HepG2 (cell line): ENCODE measurements at regions not wholly inside any gene's neighbourhood (a gene's known extent, or its start where the extent isn't known, plus 50 kb on each side); places are given as distances from the start of the nearest gene placed in this dataset.

Source experiments
- ATAC-seq: fragments of 200-7000 bp; cut with Tn5 transposase; 3 replicates; pipeline ENCODE4 v1.9.1; 2020; ENCODE audit warnings: mild to moderate bottlenecking, moderate library complexity
- BruUV-seq: library from RNA; stranded (reverse); fragments of 400-500 nt; replicated peaks from 2 replicates; lab custom pipeline; 2021; lab: Mats Ljungman, UMichigan
- CTCF ChIA-PET: fragments of 300-600 bp; formaldehyde crosslinking; extraction: SDS; loops from one replicate; lab custom pipeline; 2021; ENCODE audit warnings: low total read pairs, inconsistent platforms, low intra/inter-chr PET ratio; lab: Yijun Ruan, JAX
- POLR2A ChIA-PET: fragments of 350-600 bp; sonication (Branson Sonifier 250); formaldehyde crosslinking; loops from one replicate; lab custom pipeline; 2020; ENCODE audit warnings: antibody characterized with exemption, inconsistent platforms; lab: Yijun Ruan, JAX
- DNase-seq: peaks from one replicate; pipeline ENCODE4 v3.0.0-alpha.2; 2015; ENCODE audit warnings: low spot score
- FAIRE-seq: peaks from 3 replicates; lab custom pipeline; 2011; peaks lifted over from hg19 to GRCh38; lab: Jason Lieb, UNC
- H2AFZ ChIP-seq: one replicate; pipeline ENCODE4 v1.6.1; 2011; ENCODE audit warnings: low read length, inconsistent platforms
- H3K27ac ChIP-seq: fragments of 300-600 bp; 3 replicates; pipeline ENCODE4 v1.8.0; 2011; ENCODE audit warnings: mixed run types, mild to moderate bottlenecking, mixed read lengths, low read length, inconsistent platforms; ENCODE audit not compliant: insufficient read depth; ENCODE audit errors: extremely low read length
- H3K27me3 ChIP-seq, 2 experiments: fragments of 200-600 bp in 1 of 2; 2 replicates in 1 of 2; 3 replicates in 1 of 2; pipeline versions ENCODE4 v1.6.0 to v1.8.0; 2011; ENCODE audit warnings: low read length in 2 of 2, mild to moderate bottlenecking in 2 of 2, moderate library complexity in 2 of 2, inconsistent platforms in 1 of 2; ENCODE audit not compliant: insufficient read depth in 2 of 2, control insufficient read depth in 1 of 2
- H3K36me3 ChIP-seq, 2 experiments: fragments of 200-600 bp in 1 of 2; replicated peaks in 1 of 2; 2 replicates in 1 of 2; 3 replicates in 1 of 2; pipeline versions ENCODE4 v1.5.1 to v1.8.0; 2011; ENCODE audit warnings: low read length in 2 of 2, inconsistent platforms in 1 of 2; ENCODE audit not compliant: insufficient read depth in 2 of 2, control insufficient read depth in 1 of 2
- H3K4me1 ChIP-seq: 2 replicates; pipeline ENCODE4 v1.5.1; 2012; ENCODE audit warnings: low read length, inconsistent platforms; ENCODE audit not compliant: insufficient read depth
- H3K4me2 ChIP-seq: 2 replicates; pipeline ENCODE4 v1.6.0; 2011; ENCODE audit warnings: low read depth, low read length, inconsistent platforms
- H3K4me3 ChIP-seq, 3 experiments: fragments of 200-600 bp in 1 of 3; sonication (generic), shearing (Covaris generic) in 1 of 3; replicated peaks in 1 of 3; 2 replicates each; pipeline ENCODE4 v1.5.1; 2011 to 2016; ENCODE audit warnings: low read length in 3 of 3, inconsistent platforms in 2 of 3, low read depth in 2 of 3, mild to moderate bottlenecking in 2 of 3, control low read depth in 1 of 3, mixed read lengths in 1 of 3; ENCODE audit not compliant: insufficient read depth in 1 of 3
- H3K79me2 ChIP-seq: one replicate; pipeline ENCODE4 v1.6.1; 2011; ENCODE audit warnings: low read length, inconsistent platforms; ENCODE audit not compliant: insufficient read depth
- H3K9ac ChIP-seq: 2 replicates; pipeline ENCODE4 v1.6.0; 2011; ENCODE audit warnings: mild to moderate bottlenecking, low read depth, low read length, inconsistent platforms; ENCODE audit not compliant: insufficient read depth
- H3K9me3 ChIP-seq: 2 replicates; pipeline ENCODE4 v1.5.1; 2012; ENCODE audit warnings: mild to moderate bottlenecking, low read length
- H4K20me1 ChIP-seq: 2 replicates; pipeline ENCODE4 v1.6.0; 2011; ENCODE audit warnings: inconsistent platforms, mild to moderate bottlenecking, low read length, moderate library complexity; ENCODE audit not compliant: insufficient read depth
- ARNTL ChIP-seq: sonication (generic); formaldehyde crosslinking; IDR thresholded peaks from 2 replicates; pipeline ENCODE4 v1.4.0; 2020; ENCODE audit warnings: mild to moderate bottlenecking, missing genetic modification reagents
- BORCS8-MEF2B ChIP-seq: sonication (generic); formaldehyde crosslinking; IDR thresholded peaks from 2 replicates; pipeline ENCODE4 v1.8.0; 2022; ENCODE audit warnings: mild to moderate bottlenecking, missing genetic modification reagents
- DNMT1 ChIP-seq: sonication (generic); formaldehyde crosslinking; IDR thresholded peaks from 2 replicates; pipeline ENCODE4 v1.5.1; 2020; ENCODE audit warnings: mild to moderate bottlenecking, missing genetic modification reagents
- DNMT3B ChIP-seq: conservative IDR thresholded peaks from 2 replicates; pipeline ENCODE4 v1.6.1; 2016; ENCODE audit warnings: missing biosample characterization, control low read depth
- HBP1 ChIP-seq: IDR thresholded peaks from 2 replicates; pipeline ENCODE4 v1.6.1; 2016; ENCODE audit warnings: low read depth, control low read depth
- KLF6 ChIP-seq: IDR thresholded peaks from 2 replicates; pipeline ENCODE4 v1.8.0; 2016; ENCODE audit warnings: missing biosample characterization, missing genetic modification reagents
- MED8 ChIP-seq: sonication (generic); formaldehyde crosslinking; IDR thresholded peaks from 2 replicates; pipeline ENCODE4 v1.8.1; 2023; ENCODE audit warnings: mild to moderate bottlenecking, missing genetic modification reagents; ENCODE audit not compliant: insufficient replicate concordance
- RXRA ChIP-seq: sonication (generic); formaldehyde crosslinking; IDR thresholded peaks from 2 replicates; pipeline ENCODE4 v1.5.1; 2020; ENCODE audit warnings: missing genetic modification reagents
- SNAPC4 ChIP-seq: sonication (generic); formaldehyde crosslinking; IDR thresholded peaks from 2 replicates; pipeline ENCODE4 v1.4.0; 2020; ENCODE audit warnings: mild to moderate bottlenecking, missing genetic modification reagents
- SRY ChIP-seq: sonication (generic); formaldehyde crosslinking; IDR thresholded peaks from 2 replicates; pipeline ENCODE4 v1.8.0; 2022; ENCODE audit warnings: mild to moderate bottlenecking, missing genetic modification reagents
- ZBTB4 ChIP-seq: sonication (generic); formaldehyde crosslinking; IDR thresholded peaks from 2 replicates; pipeline ENCODE4 v1.4.0; 2020; ENCODE audit warnings: missing genetic modification reagents, mild to moderate bottlenecking, borderline replicate concordance
- ZNF24 ChIP-seq: fragments of 450-650 bp; IDR thresholded peaks from 2 replicates; pipeline ENCODE4 v1.6.1; 2017; ENCODE audit warnings: antibody characterized with exemption, mild to moderate bottlenecking
- ZNF326 ChIP-seq: sonication (generic); formaldehyde crosslinking; IDR thresholded peaks from 2 replicates; pipeline ENCODE4 v1.4.0; 2020; ENCODE audit warnings: missing genetic modification reagents, borderline replicate concordance
- ZNF720 ChIP-seq: sonication (generic); formaldehyde crosslinking; IDR thresholded peaks from 2 replicates; pipeline ENCODE4 v1.4.0; 2020; ENCODE audit warnings: missing genetic modification reagents
- ZNF800 ChIP-seq: sonication (generic); formaldehyde crosslinking; IDR thresholded peaks from 2 replicates; pipeline ENCODE4 v1.4.0; 2020; ENCODE audit warnings: missing genetic modification reagents
- WGBS: methylation state at CpG from one replicate; pipeline ENCODE4 v1.1.6; 2017; ENCODE audit warnings: low lambda C conversion rate; 5-methylcytosine and 5-hydroxymethylcytosine counted together
- in situ Hi-C: cut with HindIII; loops from 2 replicates; pipeline ENCODE4 v1.10.0; 2017; ENCODE audit warnings: low pct_unique_long_range_greater_than_20kb; ENCODE audit not compliant: extremely low pct_ligation_motif_present
- intact Hi-C: fragments of 100-400 bp; cut with micrococcal nuclease; formaldehyde crosslinking; loops from one replicate; pipeline ENCODE4 v1.10.0; 2022; ENCODE audit not compliant: unreplicated experiment

GRCh38 chr2:53317861-53318260, 449.7 kb upstream of the CHAC2 start:
- no peak overlapping the region for H2AFZ ChIP-seq
- intact Hi-C loops: no loop called here
- DNase-seq: no peak
- WGBS: 17% methylated on average over 5 of the region's 5 CpGs
- no peak overlapping the region for H3K4me2 ChIP-seq
- H4K20me1 ChIP-seq: no peaks in the 10 kb centered on the region
- no peak overlapping the region for H3K9ac ChIP-seq
- no peaks in the 10 kb centered on the region for H3K27me3 ChIP-seq
- H3K79me2 ChIP-seq: no peaks in the 10 kb centered on the region
- no peak for FAIRE-seq
- in situ Hi-C loops: no loop called here
- H3K4me1 ChIP-seq: no peaks in the 10 kb centered on the region
- no peak overlapping the region for H3K4me3 ChIP-seq
- BruUV-seq: no TSS peak
- no peak overlapping the region for H3K27ac ChIP-seq
- no peaks in the 10 kb centered on the region for H3K36me3 ChIP-seq
- no peak for ATAC-seq
- H3K9me3 ChIP-seq: no peaks in the 10 kb centered on the region
- ChIA-PET CTCF (no interaction called here), POLR2A (no interaction called here)
- TF ChIP-seq ZNF800 (no peak), ZBTB4 (no peak), RXRA (CRISPR knock-in tag) (no peak), MED8 (CRISPR knock-in tag) (no peak), DNMT3B (no peak), DNMT1 (no peak), SNAPC4 (CRISPR knock-in tag) (no peak), SRY (CRISPR knock-in tag) (no peak), ARNTL (no peak), KLF6 (CRISPR knock-in tag) (no peak), ZNF326 (CRISPR knock-in tag) (no peak), ZNF720 (CRISPR knock-in tag) (no peak), HBP1 (CRISPR knock-in tag) (no peak), BORCS8-MEF2B (CRISPR knock-in tag) (no peak), ZNF24 (no peak)
